ENCODE measurements at regions not wholly inside any gene's neighbourhood (a gene's known extent, or its start where the extent isn't known, plus 50 kb on each side); places are given as distances from the start of the nearest gene placed in this dataset.

DNA sequence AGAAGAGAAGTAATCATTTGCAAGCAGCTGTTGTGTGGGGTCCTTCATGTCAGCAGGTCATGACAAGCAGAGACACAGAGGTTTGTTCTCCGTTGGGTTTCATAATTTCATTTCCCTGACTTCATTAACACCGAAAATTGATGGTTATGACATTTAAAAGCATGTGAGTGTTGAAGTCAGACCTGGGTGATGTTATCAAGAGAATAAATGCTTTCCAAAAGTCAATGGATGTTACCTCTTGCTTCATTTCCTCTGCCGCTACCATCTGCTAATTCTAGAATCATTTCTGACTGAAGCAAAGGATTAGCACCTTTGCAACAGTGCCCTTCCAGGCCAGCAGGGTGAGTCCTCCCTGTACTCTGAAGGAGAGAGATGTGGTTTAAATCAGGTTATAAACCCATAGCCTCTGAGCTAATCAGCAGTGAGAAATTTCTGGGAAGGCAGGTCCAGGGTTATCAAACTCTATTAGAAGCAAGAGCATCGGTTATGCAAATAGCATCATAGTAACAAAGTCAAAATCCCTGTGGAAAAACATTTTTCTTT is 446.2 kb downstream of the PIK3C3 start:
- Histone ChIP-seq H3K9me3 (no peaks in the 10 kb centered on the region), H3K4me1 (no peaks in the 10 kb centered on the region), H3K4me3 (no peak overlapping the region), H3K4me2 (no peak overlapping the region), H3K27ac (no peak overlapping the region)
- TF ChIP-seq, protein P1, sequence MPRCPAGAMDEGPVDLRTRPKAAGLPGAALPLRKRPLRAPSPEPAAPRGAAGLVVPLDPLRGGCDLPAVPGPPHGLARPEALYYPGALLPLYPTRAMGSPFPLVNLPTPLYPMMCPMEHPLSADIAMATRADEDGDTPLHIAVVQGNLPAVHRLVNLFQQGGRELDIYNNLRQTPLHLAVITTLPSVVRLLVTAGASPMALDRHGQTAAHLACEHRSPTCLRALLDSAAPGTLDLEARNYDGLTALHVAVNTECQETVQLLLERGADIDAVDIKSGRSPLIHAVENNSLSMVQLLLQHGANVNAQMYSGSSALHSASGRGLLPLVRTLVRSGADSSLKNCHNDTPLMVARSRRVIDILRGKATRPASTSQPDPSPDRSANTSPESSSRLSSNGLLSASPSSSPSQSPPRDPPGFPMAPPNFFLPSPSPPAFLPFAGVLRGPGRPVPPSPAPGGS (IDR thresholded peaks at IDR 0.05) = no peak
- TF ChIP-seq JUN (IDR thresholded peaks at IDR 0.05) (no peak), GATA3 (IDR thresholded peaks at IDR 0.05; ENCODE audit: borderline replicate concordance) (no peak), ZSCAN20 (CRISPR knock-in tag; IDR thresholded peaks at IDR 0.05) (no peak), CBX8 (IDR thresholded peaks at IDR 0.05) (no peak), TFCP2L1 (CRISPR knock-in tag; IDR thresholded peaks at IDR 0.05) (no peak), BHLHE40 (IDR thresholded peaks at IDR 0.05; ENCODE audit: low read depth, low read length) (no peak), RAD21 (conservative IDR thresholded peaks at IDR 0.05 in 1 of 2, IDR thresholded peaks at IDR 0.05 in 1 of 2) (no peak), RCOR1 (IDR thresholded peaks at IDR 0.05; ENCODE audit: low read depth, low read length) (no peak), SREBF2 (IDR thresholded peaks at IDR 0.05) (no peak)
- TF ChIP-seq, protein P2, sequence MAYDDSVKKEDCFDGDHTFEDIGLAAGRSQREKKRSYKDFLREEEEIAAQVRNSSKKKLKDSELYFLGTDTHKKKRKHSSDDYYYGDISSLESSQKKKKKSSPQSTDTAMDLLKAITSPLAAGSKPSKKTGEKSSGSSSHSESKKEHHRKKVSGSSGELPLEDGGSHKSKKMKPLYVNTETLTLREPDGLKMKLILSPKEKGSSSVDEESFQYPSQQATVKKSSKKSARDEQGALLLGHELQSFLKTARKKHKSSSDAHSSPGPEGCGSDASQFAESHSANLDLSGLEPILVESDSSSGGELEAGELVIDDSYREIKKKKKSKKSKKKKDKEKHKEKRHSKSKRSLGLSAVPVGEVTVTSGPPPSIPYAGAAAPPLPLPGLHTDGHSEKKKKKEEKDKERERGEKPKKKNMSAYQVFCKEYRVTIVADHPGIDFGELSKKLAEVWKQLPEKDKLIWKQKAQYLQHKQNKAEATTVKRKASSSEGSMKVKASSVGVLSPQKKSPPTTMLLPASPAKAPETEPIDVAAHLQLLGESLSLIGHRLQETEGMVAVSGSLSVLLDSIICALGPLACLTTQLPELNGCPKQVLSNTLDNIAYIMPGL (CRISPR knock-in tag; IDR thresholded peaks at IDR 0.05; ENCODE audit: borderline replicate concordance) = no peak
- TF ChIP-seq, protein P3, sequence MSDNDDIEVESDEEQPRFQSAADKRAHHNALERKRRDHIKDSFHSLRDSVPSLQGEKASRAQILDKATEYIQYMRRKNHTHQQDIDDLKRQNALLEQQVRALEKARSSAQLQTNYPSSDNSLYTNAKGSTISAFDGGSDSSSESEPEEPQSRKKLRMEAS (IDR thresholded peaks at IDR 0.05) = no peak
- ATAC-seq (no peak), DNase-seq (ENCODE audit: low read depth in 1 of 2, low spot score in 1 of 2) (no peak), FAIRE-seq (no peak)
- CTCF ChIA-PET = no interaction called here
- POLR2A ChIA-PET = no interaction called here
- WGBS (ENCODE audit: missing lambda C conversion rate) = 0% methylated on average over 4 of the region's 4 CpGs

DNA sequence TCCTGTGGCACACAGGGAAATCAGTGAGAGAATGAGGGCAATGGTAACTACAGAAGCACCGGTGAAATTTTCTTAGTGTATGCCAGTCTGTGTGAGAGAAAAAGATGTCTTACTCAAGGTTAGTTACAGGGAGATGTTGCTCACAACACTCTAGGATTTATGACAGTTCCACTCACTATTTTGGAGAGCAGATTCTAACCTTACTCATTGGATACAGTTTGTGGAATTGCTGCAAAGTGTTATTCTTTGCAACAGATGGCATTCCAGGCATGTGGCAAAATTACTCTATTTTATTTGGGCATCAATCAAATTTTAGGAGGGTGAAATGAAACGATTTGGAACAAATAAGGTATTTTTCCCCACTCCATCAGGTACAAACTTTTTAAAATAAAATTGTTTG is 449.1 kb downstream of the PIK3C3 start:
- ChIA-PET POLR2A (no interaction called here), CTCF (no interaction called here)
- no peak for FAIRE-seq
- ATAC-seq = no peak
- TF ChIP-seq, protein P1 (IDR thresholded peaks at IDR 0.05) = no peak
- TF ChIP-seq MAZ (IDR thresholded peaks at IDR 0.05; ENCODE audit: borderline replicate concordance, low read depth, low read length) = no peak
- no peaks in the 10 kb centered on the region for H3K9me3 ChIP-seq
- H3K4me3 ChIP-seq = no peak overlapping the region
- no peak overlapping the region for H3K27ac ChIP-seq
- H3K4me2 ChIP-seq = no peak overlapping the region
- no peaks in the 10 kb centered on the region for H3K4me1 ChIP-seq
- no peak for DNase-seq (ENCODE audit: low read depth in 1 of 2, low spot score in 1 of 2)
- 48% methylated on average over 2 of the region's 2 CpGs for WGBS (ENCODE audit: missing lambda C conversion rate)

DNA sequence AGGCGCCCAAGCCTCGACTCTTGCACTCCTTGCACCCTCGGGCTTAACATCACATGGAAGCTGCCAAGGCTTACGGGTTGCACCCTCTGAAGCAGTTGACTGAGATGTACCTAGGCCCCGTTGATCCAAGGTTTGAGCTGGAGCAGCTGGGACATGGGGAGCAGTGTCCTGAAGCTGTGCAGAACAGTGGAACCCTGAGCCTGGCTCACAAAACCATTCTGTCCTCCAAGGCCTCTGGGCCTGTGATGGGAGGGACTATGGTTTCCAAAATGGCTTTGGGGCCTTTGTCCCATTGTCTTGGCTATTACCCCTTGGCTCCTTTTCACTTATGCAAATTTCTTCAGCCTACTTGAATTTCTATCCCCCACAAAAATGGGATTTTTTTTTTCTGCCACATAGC is 454.0 kb downstream of the PIK3C3 start:
- ChIA-PET POLR2A (no interaction called here), CTCF (no interaction called here)
- no peak for ATAC-seq
- Histone ChIP-seq H3K4me2 (no peak overlapping the region), H3K9me3 (no peaks in the 10 kb centered on the region), H3K4me1 (no peaks in the 10 kb centered on the region), H3K4me3 (no peak overlapping the region), H3K27ac (no peak overlapping the region)
- TF ChIP-seq ZFP36 (IDR thresholded peaks at IDR 0.05; ENCODE audit: borderline replicate concordance, partially characterized antibody) = peak; percentile 42
- TF ChIP-seq, protein P4, sequence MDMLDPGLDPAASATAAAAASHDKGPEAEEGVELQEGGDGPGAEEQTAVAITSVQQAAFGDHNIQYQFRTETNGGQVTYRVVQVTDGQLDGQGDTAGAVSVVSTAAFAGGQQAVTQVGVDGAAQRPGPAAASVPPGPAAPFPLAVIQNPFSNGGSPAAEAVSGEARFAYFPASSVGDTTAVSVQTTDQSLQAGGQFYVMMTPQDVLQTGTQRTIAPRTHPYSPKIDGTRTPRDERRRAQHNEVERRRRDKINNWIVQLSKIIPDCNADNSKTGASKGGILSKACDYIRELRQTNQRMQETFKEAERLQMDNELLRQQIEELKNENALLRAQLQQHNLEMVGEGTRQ (IDR thresholded peaks at IDR 0.05) = no peak
- no peak for DNase-seq (ENCODE audit: low read depth in 1 of 2, low spot score in 1 of 2)
- no peak for FAIRE-seq
- WGBS (ENCODE audit: missing lambda C conversion rate) = 0% methylated on average over 2 of the region's 5 CpGs

DNA sequence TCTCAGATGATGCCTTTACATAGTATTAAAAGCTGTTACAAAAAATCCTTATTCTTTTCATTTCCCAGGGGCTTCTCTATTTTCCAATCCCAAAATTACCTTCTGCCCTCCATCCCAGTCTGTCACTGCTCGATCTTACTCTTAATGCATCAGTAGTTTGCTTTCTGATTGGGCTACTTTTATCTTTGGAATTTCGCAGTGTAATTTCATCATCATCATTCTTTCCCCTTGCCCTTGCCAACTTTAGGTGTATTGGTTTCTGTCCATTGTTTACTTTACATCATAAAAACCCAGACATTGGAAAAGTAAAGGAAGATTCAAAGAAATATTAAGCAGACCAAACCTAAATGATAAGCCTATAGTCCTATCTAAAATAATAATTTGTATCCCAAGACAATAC is 457.2 kb downstream of the PIK3C3 start:
- Histone ChIP-seq H3K4me2 (no peak overlapping the region), H3K4me3 (no peak overlapping the region), H3K27ac (no peak overlapping the region), H3K9me3 (no peaks in the 10 kb centered on the region), H3K4me1 (no peaks in the 10 kb centered on the region)
- ChIA-PET CTCF (no interaction called here), POLR2A (no interaction called here)
- no peak for ATAC-seq
- WGBS (ENCODE audit: missing lambda C conversion rate) = 2% methylated on average over 2 of the region's 2 CpGs
- FAIRE-seq = no peak
- DNase-seq (ENCODE audit: low read depth in 1 of 2, low spot score in 1 of 2) = no peak
- TF ChIP-seq FOSL2 (IDR thresholded peaks at IDR 0.05) (no peak), FOSL2 (CRISPR knock-in tag; IDR thresholded peaks at IDR 0.05) (no peak), RNF2 (IDR thresholded peaks at IDR 0.05; ENCODE audit: borderline replicate concordance, low read depth) (no peak), KDM1A (IDR thresholded peaks at IDR 0.05; ENCODE audit: low read depth) (no peak)
- TF ChIP-seq, protein P2 (CRISPR knock-in tag; IDR thresholded peaks at IDR 0.05; ENCODE audit: borderline replicate concordance) = no peak
- TF ChIP-seq, protein P5, sequence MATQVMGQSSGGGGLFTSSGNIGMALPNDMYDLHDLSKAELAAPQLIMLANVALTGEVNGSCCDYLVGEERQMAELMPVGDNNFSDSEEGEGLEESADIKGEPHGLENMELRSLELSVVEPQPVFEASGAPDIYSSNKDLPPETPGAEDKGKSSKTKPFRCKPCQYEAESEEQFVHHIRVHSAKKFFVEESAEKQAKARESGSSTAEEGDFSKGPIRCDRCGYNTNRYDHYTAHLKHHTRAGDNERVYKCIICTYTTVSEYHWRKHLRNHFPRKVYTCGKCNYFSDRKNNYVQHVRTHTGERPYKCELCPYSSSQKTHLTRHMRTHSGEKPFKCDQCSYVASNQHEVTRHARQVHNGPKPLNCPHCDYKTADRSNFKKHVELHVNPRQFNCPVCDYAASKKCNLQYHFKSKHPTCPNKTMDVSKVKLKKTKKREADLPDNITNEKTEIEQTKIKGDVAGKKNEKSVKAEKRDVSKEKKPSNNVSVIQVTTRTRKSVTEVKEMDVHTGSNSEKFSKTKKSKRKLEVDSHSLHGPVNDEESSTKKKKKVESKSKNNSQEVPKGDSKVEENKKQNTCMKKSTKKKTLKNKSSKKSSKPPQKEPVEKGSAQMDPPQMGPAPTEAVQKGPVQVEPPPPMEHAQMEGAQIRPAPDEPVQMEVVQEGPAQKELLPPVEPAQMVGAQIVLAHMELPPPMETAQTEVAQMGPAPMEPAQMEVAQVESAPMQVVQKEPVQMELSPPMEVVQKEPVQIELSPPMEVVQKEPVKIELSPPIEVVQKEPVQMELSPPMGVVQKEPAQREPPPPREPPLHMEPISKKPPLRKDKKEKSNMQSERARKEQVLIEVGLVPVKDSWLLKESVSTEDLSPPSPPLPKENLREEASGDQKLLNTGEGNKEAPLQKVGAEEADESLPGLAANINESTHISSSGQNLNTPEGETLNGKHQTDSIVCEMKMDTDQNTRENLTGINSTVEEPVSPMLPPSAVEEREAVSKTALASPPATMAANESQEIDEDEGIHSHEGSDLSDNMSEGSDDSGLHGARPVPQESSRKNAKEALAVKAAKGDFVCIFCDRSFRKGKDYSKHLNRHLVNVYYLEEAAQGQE (IDR thresholded peaks at IDR 0.05) = no peak
